GM21529 (cell line): ENCODE measurements at regions not wholly inside any gene's neighbourhood (a gene's known extent, or its start where the extent isn't known, plus 50 kb on each side); places are given as distances from the start of the nearest gene placed in this dataset.
"Not testable (repeated sequence)": the region's sequence is repeated elsewhere in the genome, so short reads cannot be mapped to it uniquely, and the experiment has no call there.

Experiments used
- ATAC-seq: cut with Tn5 transposase; IDR thresholded peaks from one replicate; pipeline ENCODE4 v1.9.1; 2021; ENCODE audit not compliant: unreplicated experiment

DNA sequence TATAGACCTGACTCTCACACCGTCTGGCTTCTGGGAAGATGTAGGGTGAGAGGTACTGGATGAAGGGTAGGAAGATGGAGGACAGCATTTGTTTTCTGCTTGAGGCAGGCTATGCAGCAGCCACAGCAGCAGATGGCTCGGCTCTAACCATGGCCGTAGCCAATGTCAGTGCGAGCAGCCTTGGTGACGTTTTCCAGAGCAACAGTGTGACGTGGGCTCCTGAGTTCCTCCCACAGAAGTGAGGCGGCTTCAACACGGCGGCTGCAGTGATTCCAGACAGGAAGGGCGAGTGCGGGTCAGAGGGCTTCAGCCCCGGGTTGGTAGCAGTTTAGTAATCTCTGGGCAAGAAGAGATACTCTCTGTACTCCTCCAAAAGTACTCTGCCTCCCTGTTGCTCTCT, 133.0 kb upstream of the MYT1L start:
- no peak for ATAC-seq

GRCh38 chr2:2456721-2457120, 125.6 kb upstream of the MYT1L start:
- no peak for ATAC-seq

GRCh38 chr2:2455151-2455550, 124.1 kb upstream of the MYT1L start:
- ATAC-seq: no peak

GRCh38 chr2:2452961-2453360, 121.9 kb upstream of the MYT1L start:
- ATAC-seq: no peak

DNA sequence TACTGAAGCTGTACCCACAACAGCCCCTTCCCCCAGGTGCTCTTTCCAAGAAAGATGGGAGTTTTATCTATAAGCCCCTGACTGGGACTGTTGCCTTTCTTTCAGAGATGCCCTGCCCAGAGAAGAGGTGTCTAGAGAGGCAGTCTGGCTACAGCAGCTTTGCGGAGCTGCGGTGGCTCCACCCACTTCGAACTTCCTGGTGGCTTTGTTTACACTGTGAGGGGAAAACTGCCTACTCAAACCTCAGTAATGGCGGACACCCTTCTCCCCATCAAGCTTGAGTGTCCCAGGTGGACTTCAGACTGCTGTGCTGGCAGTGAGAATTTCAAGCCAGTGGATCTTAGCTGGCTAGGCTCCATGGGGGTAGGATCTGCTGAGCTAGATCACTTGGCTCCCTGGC, 120.2 kb upstream of the MYT1L start:
- ATAC-seq: not testable (repeated sequence)

DNA sequence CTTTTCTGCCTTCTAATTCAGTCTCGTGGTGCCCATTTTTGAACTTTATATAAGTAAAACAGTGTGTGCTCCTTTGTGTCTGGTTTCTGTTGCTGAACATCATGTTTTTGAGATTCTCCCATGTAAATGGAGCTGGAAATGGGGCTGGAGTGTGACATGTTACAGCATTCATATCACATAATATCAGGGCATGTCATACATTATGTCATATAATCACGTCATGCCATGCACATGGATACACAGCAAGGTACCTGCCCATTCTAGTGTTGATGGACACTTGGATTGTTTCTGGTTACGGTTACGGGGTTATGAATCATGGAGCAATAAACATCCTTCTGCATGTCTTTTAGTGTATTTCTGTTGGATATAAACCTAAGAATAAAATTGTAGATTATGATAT, 117.1 kb upstream of the MYT1L start:
- no peak for ATAC-seq

- ATAC-seq: no peak
Observed at GRCh38 chr2:2422621-2423020, 91.5 kb upstream of the MYT1L start.

- no peak for ATAC-seq
Observed at GRCh38 chr2:2413525-2413924, 82.5 kb upstream of the MYT1L start.

DNA sequence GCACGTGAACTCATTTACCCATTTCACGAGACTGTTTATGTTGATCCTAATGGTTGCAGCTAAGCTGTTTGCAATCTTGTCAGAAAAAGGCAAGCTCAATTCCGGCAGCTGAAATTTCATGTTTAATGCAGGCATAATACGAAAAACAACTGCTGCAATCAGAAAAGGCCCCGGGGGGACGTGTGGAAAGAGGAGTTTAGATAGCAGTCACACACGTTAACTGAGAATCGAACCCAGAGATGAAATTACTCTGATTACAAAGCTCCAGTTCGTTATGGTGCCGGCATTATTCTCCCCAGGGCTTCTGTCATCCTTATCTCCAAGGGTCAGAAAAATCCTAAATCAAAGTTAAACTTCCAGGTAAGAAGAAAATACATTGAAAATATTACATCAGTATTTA, 79.9 kb upstream of the MYT1L start:
- no peak for ATAC-seq

DNA sequence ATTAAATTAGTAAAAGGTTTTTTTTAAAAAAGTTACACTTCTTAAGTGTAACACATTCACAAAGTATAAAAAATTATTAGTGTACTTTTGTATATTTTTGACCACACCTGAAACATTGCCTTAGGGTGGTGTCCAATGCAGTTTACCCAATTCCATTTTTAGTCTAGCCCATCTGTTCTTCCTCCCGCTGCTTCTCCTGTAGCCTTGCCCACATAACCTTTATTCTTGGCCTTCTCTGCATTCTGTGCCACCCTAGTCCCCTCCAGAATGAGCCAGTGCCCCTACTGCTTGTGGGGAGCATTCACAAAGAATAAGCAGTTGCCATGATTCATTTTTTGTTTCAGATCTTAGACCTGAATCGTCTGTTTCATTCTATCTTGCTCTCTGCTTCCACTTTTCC, 78.4 kb upstream of the MYT1L start:
- no peak for ATAC-seq

DNA sequence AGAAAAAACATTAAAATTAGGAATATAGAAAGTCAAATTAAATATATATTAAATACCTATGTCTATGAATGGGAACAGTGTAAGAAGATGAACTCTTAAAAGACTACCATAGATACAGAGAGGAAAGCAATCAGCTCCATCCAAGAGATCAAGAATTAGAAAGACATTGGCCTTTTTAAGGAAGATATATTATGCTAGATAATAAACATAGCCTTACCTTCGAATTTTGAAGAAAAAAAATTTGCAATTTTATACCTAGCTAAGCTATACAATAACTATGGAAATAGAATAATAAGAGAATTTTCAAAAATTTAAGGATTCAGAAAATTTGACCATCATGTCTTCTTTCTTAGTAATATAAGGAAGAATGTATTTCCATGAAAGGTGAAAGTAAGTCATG, 74.7 kb upstream of the MYT1L start:
- ATAC-seq: no peak

DNA sequence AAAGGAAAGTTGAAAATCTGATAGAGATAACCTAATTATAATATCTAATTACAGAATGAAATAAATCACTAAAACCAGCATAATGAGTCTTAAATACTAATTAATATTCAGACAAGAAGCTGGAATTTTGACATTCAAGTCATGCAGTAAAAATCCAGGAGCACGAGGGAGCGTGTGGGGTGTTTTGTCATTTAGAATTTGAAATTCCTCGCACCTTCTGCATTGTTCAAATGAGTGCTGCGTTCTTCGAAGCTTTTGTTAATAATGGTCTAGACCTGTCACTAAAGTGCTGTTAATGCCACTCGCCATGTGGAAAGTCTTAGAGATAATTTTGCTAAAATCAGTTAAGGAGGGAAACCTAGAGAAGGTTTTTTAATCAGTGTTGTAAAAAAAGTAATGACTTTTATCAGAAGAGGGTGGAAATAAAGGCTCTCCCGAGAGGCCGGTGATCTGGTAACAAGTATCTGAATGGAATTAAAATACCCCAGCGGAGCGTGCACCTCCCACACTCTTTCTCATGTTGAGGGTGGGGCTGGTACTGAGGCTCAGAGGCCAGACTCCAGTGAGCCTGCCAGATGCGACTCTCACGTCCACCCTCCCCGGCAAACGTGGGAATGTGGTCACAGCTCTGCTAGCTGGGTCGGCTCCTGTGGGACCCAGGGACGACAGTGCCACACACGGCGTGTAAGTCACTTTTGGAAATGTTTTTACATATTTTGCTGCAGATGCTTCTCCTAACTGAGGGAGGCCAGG, 69.4 kb upstream of the MYT1L start:
- ATAC-seq: no peak

- no peak for ATAC-seq
Observed at GRCh38 chr2:2399396-2399795, 68.3 kb upstream of the MYT1L start.

GRCh38 chr2:2392332-2392731, 61.3 kb upstream of the MYT1L start:
- ATAC-seq: no peak

DNA sequence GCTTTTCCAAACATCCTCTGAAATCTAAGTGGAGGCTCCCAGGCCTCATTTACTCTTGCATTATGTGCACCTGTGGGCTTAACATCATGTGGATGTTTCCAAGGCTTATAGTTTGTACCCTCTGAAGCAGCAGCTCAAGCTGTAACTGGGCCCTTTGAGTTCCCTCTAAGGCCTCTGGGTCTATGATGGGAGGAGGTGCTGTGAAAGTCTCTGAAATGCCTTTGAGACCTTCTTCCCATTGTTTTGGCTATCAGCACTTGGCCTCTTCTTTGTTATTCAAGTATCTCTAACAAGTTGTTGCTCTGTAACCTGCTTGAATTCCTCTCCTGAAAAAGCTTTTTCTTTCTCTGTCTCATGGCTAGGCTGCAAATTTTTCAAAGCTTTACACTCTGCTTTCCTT, 58.1 kb upstream of the MYT1L start:
- ATAC-seq: no peak
